Pons (tissue), 1 donor: ENCODE measurements at regions not wholly inside any gene's neighbourhood (a gene's known extent, or its start where the extent isn't known, plus 50 kb on each side); places are given as distances from the start of the nearest gene placed in this dataset.
"Not testable (repeated sequence)": the region's sequence is repeated elsewhere in the genome, so short reads cannot be mapped to it uniquely, and the experiment has no call there.

Experiments
- DNase-seq: peaks from one replicate; pipeline ENCODE4 v3.0.0-alpha.2; 2016; ENCODE audit warnings: low spot score

- DNase-seq = no peak
Observed at GRCh38 chr10:117750616-117751015, 208.1 kb downstream of the EMX2 start.

GRCh38 chr10:117751259-117751658 is 208.7 kb downstream of the EMX2 start:
- no peak for DNase-seq

- DNase-seq = no peak
Observed at GRCh38 chr10:117752103-117752502, 209.6 kb downstream of the EMX2 start.

- DNase-seq = no peak
Observed at GRCh38 chr10:117754770-117755658, 212.5 kb downstream of the EMX2 start.

- DNase-seq = no peak
Observed at GRCh38 chr10:117755659-117756014, 213.1 kb downstream of the EMX2 start.

- no peak for DNase-seq
Observed at GRCh38 chr10:117757086-117757720, 214.7 kb downstream of the EMX2 start.

- DNase-seq = no peak
Observed at GRCh38 chr10:117759266-117759665, 216.7 kb downstream of the EMX2 start.

- no peak for DNase-seq
Observed at GRCh38 chr10:117761695-117762094, 219.1 kb downstream of the EMX2 start.

- no peak for DNase-seq
Observed at GRCh38 chr10:117762126-117762818, 219.7 kb downstream of the EMX2 start.

GRCh38 chr10:117762819-117763172 is 220.2 kb downstream of the EMX2 start:
- no peak for DNase-seq

GRCh38 chr10:117763528-117763927 is 221.0 kb downstream of the EMX2 start:
- DNase-seq = no peak

GRCh38 chr10:117768333-117769042 is 225.9 kb downstream of the EMX2 start:
- DNase-seq = no peak

GRCh38 chr10:117775526-117775925 is 233.0 kb downstream of the EMX2 start:
- DNase-seq = no peak

- DNase-seq = not testable (repeated sequence)
Observed at GRCh38 chr10:117777222-117777621, 234.7 kb downstream of the EMX2 start.

- no peak for DNase-seq
Observed at GRCh38 chr10:117778241-117778640, 235.7 kb downstream of the EMX2 start.

GRCh38 chr10:117780411-117780810 is 237.9 kb downstream of the EMX2 start:
- no peak for DNase-seq

- DNase-seq = no peak
Observed at GRCh38 chr10:117781216-117781831, 238.8 kb downstream of the EMX2 start.

- DNase-seq = no peak
Observed at GRCh38 chr10:117782276-117782675, 239.7 kb downstream of the EMX2 start.

GRCh38 chr10:117783698-117784395 is 241.3 kb downstream of the EMX2 start:
- no peak for DNase-seq

- no peak for DNase-seq
Observed at GRCh38 chr10:117784776-117785175, 242.2 kb downstream of the EMX2 start.

GRCh38 chr10:117788911-117789310 is 246.4 kb downstream of the EMX2 start:
- no peak for DNase-seq
